UCSD-AML1 (cell line): ENCODE measurements at regions not wholly inside any gene's neighbourhood (a gene's known extent, or its start where the extent isn't known, plus 50 kb on each side); places are given as distances from the start of the nearest gene placed in this dataset.

ENCODE experiments used
- DNase-seq: peaks from one replicate; lab custom pipeline; 2025; ENCODE audit not compliant: unreplicated experiment; lab: John Stamatoyannopoulos, UW

DNA sequence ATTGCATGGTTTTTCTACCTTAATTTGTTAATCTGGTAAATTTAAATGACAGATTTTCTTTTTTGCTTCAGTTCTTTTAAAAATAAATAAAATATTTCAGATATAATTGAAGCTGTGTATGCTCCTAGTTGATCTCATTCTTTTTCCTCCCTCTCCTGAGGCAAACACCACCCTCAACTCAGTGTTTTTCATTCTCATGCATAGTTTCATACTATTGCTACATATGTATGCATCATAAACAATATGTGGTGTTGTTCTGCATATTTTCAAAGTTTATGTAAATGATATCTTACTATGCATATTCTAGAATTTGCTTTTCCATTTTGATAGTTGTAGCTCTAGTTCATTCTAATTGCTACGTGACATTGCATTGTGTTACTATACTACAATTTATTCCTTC, 257.2 kb upstream of the POU3F1 start:
- DNase-seq = no peak

DNA sequence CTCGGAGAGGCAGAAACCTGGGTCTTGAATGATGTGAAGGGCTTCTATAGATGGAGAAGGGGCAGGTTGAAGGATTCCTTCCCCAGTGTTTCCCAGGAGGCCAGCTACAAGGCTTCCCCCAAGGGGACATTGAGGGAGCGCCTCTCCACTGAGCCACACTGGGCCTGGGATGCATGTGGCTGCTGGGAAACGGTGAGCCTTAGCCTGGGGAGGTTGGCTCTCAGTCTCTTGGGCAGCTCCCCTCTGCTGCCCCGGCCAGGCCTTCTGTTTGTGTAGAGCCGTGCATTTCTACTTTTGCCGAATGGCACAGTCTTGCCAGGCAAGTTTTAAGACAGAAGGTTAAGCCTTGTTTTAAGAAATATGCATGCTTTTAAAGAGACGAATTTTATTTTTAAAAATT, 254.4 kb upstream of the POU3F1 start:
- no peak for DNase-seq

DNA sequence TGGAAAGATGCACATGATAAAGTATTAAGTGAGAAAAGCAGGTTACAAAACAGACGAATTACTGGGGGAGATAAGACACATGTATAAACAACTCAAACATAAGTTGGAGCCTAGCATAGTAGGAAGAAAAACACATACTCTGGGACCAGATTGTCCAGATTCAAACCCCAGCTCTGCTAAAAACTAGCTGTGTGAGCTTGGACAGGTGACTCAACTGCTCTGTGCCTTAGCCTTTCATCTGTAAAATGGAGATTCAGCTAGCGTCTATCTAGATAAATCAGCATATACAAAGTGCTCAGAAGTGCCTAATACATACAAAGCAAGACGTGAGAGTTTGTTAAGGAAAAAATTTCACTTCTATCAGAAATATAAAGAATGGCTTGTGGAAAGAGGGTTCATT, 254.0 kb upstream of the POU3F1 start:
- DNase-seq = no peak

DNA sequence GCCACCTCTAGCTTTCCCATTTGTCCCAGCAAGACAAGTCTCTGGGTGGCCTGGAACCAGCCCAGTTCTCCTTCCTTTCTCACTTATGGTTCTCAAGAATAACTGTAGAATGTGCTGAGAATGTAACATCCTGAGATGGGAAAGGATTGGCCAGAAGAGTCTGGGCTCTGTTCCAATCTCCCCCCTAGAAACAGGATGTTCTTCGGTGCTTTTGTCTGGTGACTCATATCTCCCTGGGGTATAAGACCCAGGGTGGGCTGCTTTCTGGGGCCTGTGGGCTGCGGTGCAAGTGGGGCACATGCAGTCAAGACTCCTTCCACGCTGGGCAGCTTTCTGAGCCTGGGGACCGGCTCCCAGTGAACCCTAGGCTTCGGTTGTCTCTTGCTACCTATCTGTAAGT, 251.2 kb upstream of the POU3F1 start:
- DNase-seq = no peak

DNA sequence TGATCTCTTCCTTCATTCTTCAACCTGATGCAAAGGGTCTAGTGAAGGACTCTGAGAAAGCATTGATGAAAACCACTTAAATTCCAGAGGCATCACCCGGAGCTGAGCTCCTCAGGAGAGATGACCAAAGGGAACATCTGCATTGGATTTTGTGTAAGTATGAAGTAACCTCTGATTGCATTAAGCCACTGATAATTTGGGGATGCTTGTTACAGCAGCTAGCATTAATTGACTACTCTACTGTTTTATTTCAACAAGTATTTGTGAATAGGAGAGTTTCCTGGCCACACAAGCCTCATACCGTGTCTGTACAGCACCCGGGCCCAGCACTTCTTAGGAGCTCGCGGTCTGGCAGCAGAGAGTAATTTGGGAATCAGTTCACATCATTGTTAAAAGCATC, 250.7 kb upstream of the POU3F1 start:
- no peak for DNase-seq

DNA sequence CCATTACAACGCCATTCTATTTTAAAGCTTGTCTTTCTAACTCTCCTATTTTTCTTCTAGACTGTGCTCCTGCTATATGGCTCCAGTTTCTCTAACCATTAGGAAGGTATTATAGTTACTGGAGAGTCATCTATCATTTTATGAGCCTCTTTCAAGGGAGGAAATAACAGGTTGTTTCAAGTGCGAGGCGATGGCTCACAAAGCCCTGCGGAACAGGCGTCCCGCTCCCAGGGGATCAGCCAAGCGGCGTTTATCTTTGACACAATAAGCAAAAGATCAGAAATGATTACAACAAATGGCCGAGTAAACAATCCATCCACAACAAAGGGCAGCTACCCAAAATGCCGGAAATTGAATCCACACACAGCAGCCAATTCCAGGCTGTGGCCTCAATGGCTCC, 249.5 kb upstream of the POU3F1 start:
- DNase-seq = no peak

DNA sequence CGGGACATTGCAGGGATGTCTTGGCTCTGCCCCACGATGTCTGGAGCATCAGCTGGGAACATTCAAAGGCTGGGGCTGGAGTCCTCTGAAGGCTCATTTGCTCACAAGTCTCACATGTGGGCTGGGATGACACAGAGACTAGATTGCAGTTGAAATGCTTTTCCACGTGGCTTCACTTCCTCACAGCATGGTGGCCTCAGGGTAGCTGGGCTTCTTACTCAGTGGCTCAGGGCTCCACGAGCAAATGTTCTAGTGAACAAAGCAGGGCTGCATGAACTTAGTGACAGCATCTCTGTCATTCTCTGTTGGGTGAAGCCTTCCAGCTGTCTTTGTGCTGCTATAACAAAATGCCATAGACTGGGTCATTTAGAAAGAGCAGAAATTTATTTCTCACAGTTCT, 247.0 kb upstream of the POU3F1 start:
- DNase-seq = no peak

DNA sequence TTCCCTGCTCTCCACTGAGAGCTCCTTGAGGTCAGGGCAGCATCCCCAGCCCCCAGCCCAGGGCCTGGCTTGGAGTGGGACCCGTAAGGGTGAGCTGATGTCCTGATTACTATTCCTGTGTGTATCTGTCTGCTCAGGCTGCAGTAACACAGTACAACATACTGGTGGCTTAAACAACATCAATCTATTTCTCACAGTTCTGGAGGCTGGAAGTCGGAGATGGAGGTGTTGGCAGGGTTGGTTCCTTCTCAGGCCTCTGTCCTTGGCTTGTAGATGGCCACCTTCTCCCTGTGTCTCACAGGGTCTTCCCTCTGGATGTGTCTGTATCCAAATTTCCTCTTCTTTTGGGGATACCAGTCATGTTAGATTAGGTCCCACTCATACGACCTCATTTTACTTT, 246.4 kb upstream of the POU3F1 start:
- DNase-seq = no peak

DNA sequence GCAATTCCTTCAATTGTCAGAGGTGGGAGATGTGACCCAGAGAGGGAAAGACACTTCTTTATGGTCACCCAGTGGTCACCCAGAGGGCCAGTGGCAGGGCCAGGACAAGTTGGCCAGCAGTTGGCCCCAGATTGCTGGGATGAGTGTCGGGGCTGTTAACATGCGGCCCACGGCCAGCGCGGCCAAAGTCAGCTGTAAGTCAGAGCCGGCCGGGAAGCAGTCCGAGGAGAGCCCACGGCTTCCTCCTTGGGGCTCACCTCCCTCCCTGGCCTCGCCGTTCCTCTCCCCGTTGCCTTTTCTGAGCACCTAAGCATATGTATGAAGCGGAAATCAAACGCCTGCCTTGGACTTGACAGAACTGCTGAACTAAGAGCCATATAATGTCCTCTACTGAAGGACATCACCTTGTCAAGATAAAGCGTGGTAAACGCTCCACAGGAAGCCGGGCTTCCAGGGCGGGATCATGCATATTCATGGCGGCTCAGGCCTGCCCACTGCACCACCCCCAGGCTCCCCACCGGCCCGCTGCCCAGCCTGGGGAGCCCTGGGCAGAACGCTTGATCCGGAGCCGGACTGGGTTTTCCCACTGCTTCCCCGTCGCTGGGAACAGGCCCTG, 245.4 kb upstream of the POU3F1 start:
- DNase-seq = no peak

DNA sequence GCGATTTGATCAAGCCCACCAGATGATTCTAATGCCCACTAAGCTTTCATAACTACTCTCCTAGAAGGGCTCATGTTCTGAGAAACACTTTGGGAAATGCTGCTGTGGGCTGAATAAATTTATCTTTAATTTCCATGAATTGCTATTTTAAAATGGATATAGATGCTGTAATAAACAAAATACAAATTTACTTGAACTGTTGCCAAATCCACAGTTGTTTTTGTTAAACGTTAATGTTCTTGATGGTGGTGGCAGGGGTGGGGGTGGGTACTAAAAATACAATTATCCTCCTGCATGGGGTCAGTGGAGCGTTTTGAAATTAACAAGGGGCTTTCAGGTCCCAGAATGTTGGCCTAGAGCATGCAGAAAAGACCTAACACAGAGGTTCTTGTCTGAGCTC, 244.7 kb upstream of the POU3F1 start:
- no peak for DNase-seq

DNA sequence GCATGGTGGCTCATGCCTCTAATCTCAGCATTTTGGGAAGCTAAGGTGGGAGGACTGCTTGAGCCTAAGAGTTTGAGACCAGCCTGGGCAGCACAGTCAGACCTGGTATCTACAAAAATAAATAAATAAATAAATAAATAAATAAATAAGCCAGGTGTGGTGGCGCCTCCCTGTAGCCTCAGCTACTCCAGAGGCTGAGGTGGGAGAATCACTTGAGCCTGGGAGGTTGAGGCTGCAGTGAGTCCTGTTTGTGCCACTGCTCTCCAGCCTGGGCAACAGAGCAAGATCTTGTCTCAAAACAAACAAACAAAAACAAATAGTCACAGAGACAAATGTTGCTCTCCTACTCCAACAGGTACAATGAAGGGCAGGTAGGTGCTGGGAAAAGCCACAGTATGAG, 242.4 kb upstream of the POU3F1 start:
- no peak for DNase-seq

DNA sequence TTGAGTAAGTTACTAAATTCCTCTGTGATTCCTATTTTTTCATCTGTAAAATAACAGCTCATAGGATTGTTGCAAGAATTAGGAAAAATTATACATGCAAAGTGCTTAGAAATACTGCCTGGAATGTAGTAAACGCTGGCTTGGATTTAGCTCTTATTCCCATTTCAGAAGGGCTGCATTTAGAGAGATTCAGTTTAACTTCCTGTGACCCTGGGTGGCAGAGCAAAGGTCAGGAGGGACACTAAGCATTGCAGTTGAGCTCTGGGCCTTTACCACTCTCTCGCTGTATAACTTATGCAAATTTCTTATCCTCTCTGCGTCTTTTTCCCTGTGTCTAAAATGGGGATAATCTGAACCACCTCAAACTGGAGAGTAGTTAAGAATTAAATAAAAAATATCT, 241.0 kb upstream of the POU3F1 start:
- DNase-seq = no peak

DNA sequence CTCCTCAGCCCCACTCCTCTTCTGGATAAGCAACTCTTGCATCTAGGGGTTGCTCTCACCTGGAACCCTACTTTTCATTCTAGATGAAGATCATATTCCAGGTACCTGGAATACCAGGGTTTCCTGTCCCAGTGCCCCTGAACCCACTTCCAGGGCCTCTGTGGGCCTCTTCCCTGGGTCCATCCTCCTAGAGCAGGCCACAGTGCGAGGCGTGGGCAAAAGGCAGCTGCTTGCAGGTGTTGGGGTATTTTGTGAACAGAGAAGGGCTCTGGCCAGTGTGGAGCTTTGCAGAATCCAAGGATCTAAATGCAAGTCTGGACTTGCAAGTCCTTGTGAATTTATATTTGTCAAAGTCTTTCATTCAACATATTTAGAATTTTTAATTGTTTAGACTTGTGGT, 240.4 kb upstream of the POU3F1 start:
- DNase-seq = no peak

DNA sequence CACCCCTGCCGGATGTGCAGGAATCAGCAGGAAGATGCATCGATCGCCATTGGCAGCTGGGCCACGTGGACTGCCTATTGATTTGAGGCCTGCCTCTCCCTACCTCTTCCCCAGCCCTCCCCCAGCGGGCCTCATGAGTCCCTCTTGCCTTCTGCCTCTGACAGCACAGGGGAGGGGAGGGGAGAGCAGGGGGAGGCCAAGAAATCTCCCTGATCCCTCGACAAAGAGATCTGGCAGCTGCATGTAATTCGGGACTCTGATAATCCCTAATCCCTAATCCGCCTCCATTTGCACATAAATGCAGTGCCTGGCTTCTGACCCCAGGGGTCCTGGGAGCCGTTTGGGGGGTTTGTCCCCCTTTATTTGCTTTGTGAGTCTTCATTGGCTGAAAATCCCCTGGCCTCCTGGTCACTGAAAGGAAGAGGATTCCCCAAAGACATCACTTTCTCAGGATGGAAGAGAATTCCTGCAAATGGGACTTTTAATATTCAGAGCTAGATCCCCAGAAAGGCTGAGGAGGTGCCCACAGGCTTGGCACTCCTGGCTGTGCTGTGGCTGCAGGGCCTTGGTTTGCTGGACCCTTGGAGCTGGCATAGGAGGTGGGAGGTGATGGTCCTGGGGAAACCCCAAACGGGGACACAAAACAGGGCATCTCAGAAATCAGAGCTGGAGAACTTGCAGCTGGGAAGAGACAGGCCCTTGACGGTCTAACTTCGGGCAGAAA, 239.4 kb upstream of the POU3F1 start:
- no peak for DNase-seq

DNA sequence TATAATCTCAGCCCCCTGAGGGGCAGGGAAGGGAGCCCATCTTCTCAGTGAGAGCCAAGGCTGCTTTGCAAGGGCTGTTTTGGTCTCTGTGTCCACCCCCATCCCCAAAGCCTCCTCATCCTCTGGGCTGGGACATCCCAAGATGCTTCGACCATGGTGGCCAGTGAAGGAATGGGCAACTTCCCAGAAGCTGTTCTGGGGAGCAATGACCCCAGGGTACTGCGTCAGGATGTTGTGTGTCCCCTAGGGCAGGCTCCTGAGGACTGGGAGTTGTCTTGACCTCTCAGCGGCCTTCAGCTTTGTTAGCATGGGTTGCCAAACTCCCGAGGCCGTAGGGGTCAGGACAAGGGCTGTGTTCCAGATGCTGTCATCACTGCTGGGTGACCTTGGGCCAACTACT, 238.4 kb upstream of the POU3F1 start:
- DNase-seq = no peak

DNA sequence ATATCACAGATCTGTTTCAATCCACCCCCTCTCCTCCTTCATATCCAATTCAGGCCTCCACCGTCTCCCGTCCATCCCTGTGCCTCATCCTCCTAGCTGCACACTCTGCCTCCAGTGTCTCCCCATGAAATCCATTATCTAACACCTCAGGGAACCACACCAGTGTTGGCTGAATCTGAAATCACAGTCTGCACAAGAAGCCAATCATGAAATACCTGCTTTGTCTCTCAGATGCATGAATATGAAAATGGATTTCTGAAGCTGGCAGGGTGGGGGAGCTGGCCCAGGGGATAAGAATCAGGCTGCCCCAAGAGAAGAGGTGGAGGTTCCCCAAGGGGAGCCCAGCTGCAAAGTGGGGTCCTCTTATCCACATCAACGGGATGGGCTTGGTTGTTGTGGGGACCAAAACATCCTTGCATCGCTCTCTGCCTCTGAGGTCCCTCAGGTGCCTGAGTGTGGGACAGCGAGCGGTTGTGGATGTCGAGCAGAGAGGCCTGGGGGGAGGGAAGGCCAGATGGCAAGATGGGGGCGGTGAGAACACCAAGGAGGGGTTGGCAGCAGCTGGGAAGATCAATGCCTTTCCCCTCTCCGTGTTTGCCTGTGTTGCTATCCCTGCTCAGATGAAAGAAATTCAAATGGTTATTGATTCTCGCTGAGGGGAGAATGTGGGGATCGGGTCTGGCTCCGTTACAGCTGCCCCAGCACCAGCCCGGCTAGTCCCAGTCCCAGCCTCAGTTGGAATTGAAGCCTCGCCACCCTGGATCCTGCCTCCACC, 237.3 kb upstream of the POU3F1 start:
- DNase-seq = no peak

DNA sequence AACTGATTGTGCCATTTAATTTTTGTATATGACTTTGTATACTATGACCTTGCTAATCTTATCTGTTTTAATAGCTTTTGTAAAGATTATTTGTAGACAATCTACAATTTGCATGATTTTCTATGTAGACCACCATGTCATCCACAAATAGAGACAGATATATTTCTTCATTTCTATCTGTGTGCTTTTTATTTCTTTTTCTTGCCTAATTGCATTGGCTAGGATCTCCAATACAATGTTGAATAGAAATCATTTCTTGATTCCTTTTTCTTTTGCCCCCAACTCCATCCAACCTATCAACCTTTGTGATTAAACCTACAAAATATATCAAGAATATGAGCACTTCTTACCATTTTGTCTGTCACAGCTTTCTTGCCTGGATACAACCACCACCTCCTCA, 232.6 kb upstream of the POU3F1 start:
- no peak for DNase-seq

DNA sequence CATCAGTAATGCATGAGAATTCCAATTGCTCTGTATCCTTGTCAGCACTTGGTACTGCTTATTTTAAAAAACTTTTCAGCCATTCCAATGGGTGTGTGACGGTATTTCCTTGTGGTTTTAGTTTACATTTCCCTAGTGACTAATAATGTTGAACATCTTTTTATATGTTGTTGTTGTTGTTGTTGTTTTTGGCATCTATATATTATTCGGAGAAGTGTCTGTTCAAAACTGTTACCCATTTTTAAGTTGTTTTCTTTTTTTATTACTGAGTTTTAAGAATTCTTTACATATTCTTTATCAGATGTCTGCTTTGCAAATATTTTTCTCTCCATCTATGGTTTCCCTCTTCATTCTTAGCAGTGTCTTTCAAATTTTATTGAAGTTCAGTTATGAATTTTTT, 231.1 kb upstream of the POU3F1 start:
- DNase-seq = no peak

DNA sequence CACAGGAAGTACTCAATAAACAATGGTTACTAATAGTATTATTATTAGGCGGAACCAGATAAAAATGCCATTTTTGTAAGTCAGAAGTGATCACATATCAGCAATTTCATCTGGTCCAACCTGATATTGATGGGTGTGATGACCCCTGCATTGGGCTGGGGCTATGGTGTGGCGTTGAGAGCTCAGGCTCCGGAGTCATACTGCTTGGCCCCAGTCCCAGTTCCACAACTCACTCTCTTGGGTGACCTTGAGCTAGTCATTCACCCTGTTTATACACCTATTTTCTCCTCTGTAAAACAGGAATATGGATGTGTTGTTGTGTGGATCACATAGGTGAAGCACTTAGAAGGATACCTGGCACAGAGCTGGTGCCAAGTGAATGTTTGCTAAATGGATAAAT, 229.4 kb upstream of the POU3F1 start:
- no peak for DNase-seq

DNA sequence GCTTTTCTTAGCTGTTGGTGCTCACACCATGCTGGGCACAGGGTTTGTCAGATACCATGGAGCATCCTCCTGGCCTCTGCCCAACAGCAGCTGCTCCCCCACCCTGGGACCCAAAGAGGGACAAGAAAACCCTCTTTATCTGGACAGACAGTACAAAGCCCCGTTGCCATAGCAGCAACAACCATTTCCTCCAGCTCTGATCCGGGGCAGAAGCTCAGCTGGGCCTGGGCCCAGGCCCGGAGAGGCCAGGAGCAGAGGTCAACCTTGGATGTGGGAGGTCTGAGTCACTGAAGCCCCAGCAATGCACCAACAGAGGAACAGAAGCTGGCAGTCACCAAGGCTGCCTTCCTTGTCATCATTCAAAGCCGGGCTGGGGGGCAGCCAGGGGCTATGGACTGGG, 228.4 kb upstream of the POU3F1 start:
- DNase-seq = no peak

DNA sequence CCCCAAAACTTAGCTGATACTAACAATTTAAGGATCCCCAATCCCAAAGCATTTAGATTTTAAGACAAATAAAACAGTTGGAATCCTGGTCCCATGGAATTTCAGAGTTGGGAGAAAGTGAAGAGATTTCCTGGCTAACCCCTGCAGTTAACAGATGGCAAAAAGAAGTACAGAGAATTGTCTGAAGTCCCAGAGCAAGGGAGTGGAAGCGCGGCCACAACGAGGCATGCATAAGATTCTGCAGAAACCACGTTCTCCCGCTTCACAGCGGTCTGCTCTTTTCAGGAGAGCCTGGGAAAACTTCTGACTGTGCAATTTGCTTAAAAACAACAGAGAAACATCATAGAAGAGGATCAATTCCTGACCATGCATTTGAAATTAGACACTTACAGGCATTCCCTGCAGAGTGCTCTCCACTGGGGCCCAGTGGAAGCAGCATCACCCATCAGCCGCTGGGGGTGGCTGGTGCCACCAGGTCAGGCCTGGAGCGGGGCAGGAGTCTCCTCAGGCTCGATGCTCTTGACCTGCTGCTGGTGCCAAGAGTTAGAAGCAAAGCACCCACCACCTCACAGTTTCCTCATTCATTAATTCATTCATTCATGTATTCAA, 226.7 kb upstream of the POU3F1 start:
- DNase-seq = no peak

DNA sequence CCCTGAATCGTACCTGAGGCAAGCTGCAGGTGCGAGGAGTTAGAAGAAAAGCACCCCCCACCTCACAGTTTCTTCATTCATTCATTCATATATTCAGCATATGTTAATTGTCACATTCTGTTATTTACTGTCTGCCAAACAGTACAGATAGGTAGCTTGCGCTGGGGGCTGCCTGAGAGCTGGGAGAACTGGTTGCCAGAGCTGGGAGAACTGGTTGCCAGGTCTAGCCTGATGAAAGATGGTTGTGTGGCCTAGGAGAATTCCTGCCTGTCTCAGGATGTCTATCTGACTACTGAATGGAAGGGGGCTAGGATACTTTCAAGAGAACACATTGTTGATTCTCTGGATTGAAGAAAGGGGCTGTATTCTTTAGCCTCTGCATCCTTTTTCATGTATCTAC, 225.9 kb upstream of the POU3F1 start:
- no peak for DNase-seq
